BJ (cell line): ENCODE measurements at regions not wholly inside any gene's neighbourhood (a gene's known extent, or its start where the extent isn't known, plus 50 kb on each side); places are given as distances from the start of the nearest gene placed in this dataset.

Experiments
- CTCF ChIA-PET: fragments of 350-600 bp; formaldehyde crosslinking; extraction: SDS; loops from one replicate; lab custom pipeline; 2021; ENCODE audit warnings: antibody characterized with exemption, inconsistent platforms; lab: Yijun Ruan, JAX
- POLR2A ChIA-PET: fragments of 300-600 bp; sonication (Branson Sonifier 250); formaldehyde crosslinking; extraction: SDS; loops from one replicate; lab custom pipeline; 2021; ENCODE audit warnings: antibody characterized with exemption; lab: Charles Lee
- DNase-seq: peaks from one replicate; pipeline ENCODE4 v3.0.0-alpha.2; 2011; ENCODE audit warnings: low read depth
- H3K27me3 ChIP-seq: 2 replicates; pipeline ENCODE4 v1.6.0; 2011; ENCODE audit warnings: low read length; ENCODE audit not compliant: control insufficient read depth, insufficient read depth
- H3K36me3 ChIP-seq: 2 replicates; pipeline ENCODE4 v1.5.1; 2011; ENCODE audit warnings: low read length; ENCODE audit not compliant: control insufficient read depth, insufficient read depth
- H3K4me3 ChIP-seq: 2 replicates; pipeline ENCODE4 v1.5.1; 2011; ENCODE audit warnings: low read depth, mild to moderate bottlenecking, control low read depth, low read length
- TF ChIP-seq, protein P1 (sequence below): IDR thresholded peaks from 2 replicates; pipeline ENCODE4 v1.5.1; 2011; ENCODE audit warnings: low read depth, mild to moderate bottlenecking, control low read depth, inconsistent platforms, low read length, moderate library complexity; ENCODE audit not compliant: insufficient read depth

DNA sequence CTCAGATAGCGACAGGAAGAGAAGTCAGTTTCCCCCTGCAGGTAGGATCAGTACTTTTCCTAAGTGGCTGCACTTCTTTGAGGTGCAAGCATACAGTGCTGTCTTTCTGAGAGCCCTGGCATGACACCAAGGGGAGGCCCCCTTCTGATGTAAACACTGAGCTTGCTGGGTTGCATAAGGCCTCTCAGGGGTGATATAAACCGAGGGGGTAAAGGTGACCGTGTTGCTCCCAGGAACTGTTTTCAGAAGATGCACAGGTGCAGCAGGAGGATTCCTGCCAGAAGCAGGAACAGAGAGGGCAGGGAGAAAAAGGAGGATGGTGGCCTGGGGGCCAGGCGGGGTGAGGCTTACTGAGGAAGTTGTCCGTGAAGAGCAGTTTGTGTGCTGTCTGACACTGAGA is 74.0 kb upstream of the ZNF30 start:
- POLR2A ChIA-PET = no interaction called here
- CTCF ChIA-PET = no interaction called here
- DNase-seq = no peak
- H3K36me3 ChIP-seq = no peaks in the 10 kb centered on the region
- no peaks in the 10 kb centered on the region for H3K27me3 ChIP-seq
- TF ChIP-seq, protein P1, sequence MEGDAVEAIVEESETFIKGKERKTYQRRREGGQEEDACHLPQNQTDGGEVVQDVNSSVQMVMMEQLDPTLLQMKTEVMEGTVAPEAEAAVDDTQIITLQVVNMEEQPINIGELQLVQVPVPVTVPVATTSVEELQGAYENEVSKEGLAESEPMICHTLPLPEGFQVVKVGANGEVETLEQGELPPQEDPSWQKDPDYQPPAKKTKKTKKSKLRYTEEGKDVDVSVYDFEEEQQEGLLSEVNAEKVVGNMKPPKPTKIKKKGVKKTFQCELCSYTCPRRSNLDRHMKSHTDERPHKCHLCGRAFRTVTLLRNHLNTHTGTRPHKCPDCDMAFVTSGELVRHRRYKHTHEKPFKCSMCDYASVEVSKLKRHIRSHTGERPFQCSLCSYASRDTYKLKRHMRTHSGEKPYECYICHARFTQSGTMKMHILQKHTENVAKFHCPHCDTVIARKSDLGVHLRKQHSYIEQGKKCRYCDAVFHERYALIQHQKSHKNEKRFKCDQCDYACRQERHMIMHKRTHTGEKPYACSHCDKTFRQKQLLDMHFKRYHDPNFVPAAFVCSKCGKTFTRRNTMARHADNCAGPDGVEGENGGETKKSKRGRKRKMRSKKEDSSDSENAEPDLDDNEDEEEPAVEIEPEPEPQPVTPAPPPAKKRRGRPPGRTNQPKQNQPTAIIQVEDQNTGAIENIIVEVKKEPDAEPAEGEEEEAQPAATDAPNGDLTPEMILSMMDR = no peak
- H3K4me3 ChIP-seq = no peak overlapping the region

DNA sequence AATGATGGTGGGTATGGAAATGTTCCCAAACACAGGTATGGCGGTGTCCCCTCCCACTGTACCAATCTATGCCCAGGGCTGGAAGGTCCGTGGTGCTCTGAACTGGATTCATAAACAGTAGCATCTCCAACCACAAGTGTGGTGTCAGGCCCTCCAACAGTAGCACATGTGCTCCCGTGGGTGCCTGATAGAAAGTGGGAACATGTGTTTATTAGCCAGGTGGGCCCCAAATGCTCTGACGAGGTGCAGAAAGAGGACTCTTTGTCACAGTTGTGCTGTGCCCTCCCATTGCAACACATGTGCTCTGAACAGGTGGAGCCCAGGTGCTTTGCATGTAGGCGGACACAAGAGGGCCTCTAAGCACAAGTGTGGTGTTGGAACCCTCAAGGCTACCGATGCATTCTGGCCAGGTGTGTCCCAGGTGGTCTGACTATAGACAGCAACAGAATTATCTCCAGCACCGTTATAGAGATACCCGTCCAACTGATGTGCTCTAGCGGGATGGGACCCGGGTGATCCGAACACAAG is 75.4 kb upstream of the ZNF30 start:
- ChIA-PET POLR2A (no interaction called here), CTCF (no interaction called here)
- Histone ChIP-seq H3K36me3 (no peaks in the 10 kb centered on the region), H3K27me3 (no peaks in the 10 kb centered on the region), H3K4me3 (no peak overlapping the region)
- DNase-seq = no peak
- TF ChIP-seq, protein P1 = no peak

DNA sequence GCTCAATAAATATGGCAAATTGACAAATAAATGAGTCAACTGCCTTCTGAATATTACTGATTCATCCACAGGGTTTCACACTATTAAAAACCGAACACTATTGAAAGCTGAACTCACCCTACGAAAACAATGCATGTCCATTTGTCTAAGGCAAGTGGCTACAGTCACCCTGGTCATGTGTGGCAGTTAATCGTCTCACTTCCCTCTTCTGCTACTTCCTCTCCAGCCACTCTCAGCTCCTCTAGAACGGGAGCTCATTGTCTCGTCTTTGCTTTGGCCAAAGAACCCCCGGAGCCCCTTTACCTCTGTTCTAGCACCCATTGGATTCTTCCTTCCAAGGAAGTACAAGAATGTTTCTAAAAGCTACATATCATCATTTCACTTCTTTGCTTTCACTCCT is 74.4 kb upstream of the ZNF599 start:
- no peak overlapping the region for H3K4me3 ChIP-seq
- ChIA-PET CTCF (no interaction called here), POLR2A (no interaction called here)
- TF ChIP-seq, protein P1 = no peak
- no peak for DNase-seq
- no peaks in the 10 kb centered on the region for H3K27me3 ChIP-seq
- no peaks in the 10 kb centered on the region for H3K36me3 ChIP-seq

DNA sequence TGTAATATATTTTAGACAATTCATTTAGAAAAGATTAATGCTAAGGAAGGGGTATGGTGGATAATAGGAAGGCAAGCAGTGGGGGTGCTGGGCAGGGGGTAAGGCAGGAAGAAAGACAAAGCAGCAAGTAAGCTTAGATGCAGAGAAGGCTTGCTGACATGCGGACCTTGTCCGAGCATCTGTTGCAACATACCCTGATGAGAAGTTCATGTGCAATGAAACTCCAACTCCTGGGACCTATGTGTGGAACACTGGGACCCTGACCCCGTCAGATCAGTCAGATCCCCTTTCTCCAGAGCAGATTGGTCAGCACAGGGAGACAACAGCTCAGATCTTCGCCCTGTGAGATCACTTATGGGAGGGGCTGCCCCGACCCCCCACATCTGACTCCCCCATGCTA is 71.3 kb upstream of the ZNF599 start:
- H3K4me3 ChIP-seq = no peak overlapping the region
- TF ChIP-seq, protein P1 = no peak
- POLR2A ChIA-PET = no interaction called here
- no peaks in the 10 kb centered on the region for H3K27me3 ChIP-seq
- DNase-seq = no peak
- H3K36me3 ChIP-seq = no peaks in the 10 kb centered on the region
- CTCF ChIA-PET = no interaction called here

DNA sequence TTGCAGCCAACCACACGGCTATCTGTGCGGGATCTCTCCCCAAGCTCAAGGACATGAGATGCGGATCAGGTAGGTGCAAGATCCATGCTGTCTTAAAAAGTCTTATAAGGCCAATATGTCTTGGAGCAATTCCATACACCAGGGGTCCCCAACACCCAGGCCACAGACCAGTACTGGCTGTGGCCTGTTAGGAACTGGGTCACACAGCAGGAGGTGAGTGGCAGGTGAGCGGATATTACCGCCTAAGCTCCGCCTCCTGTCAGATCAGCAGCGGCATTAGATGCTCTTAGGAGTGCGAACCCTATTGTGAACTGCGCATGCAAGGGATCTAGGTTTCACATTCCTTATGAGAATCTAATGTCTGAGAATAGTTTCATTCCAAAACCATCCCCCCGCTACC is 68.8 kb upstream of the ZNF599 start:
- CTCF ChIA-PET = no interaction called here
- POLR2A ChIA-PET = no interaction called here
- Histone ChIP-seq H3K36me3 (no peaks in the 10 kb centered on the region), H3K27me3 (0 out of 2 replicates have a peak, but pooled peaks cover 2% of the 10 kb centered on the region), H3K4me3 (no peak overlapping the region)
- DNase-seq = no peak
- TF ChIP-seq, protein P1 = no peak
